HCT116 (cell line): ENCODE measurements at regions not wholly inside any gene's neighbourhood (a gene's known extent, or its start where the extent isn't known, plus 50 kb on each side); places are given as distances from the start of the nearest gene placed in this dataset.

Experiments
- ATAC-seq: fragments of 200-7000 bp; cut with Tn5 transposase; 2 replicates; pipeline ENCODE4 v1.9.1; 2020; ENCODE audit warnings: mild to moderate bottlenecking, moderate library complexity
- BruUV-seq: library from RNA; stranded (reverse); fragments of 400-500 nt; replicated peaks from 2 replicates; lab custom pipeline; 2021; lab: Mats Ljungman, UMichigan
- CTCF ChIA-PET: fragments of 300-600 bp; sonication (Branson Sonifier 250); formaldehyde crosslinking; loops from one replicate; lab custom pipeline; 2021; ENCODE audit warnings: antibody characterized with exemption; lab: Charles Lee
- POLR2A ChIA-PET: fragments of 300-600, 350-600 bp; sonication (Branson Sonifier 250); formaldehyde crosslinking; loops from one replicate; lab custom pipeline; 2021; ENCODE audit warnings: antibody characterized with exemption; lab: Charles Lee
- RAD21 ChIA-PET, 2 experiments: fragments of 300-600 bp; sonication (Branson Sonifier 250); formaldehyde crosslinking; loops; one replicate each; lab custom pipeline; 2023; ENCODE audit warnings: low total read pairs in 2 of 2; ENCODE audit not compliant: uncharacterized antibody in 2 of 2, unreplicated experiment in 2 of 2, low non-redundant PET in 1 of 2; lab: Charles Lee
- DNase-seq: peaks from one replicate; pipeline ENCODE4 v3.0.0-alpha.2; 2010; ENCODE audit warnings: low read depth, low spot score
- H2AFZ ChIP-seq: fragments of 200-600 bp; shearing (Covaris generic), sonication (generic); 2 replicates; pipeline ENCODE4 v1.6.1; 2017; ENCODE audit warnings: low read depth, mixed run types, mixed read lengths, antibody characterized with exemption, low read length; ENCODE audit not compliant: poor library complexity, severe bottlenecking
- H3K27ac ChIP-seq: 2 replicates; pipeline ENCODE4 v1.5.1; 2012; ENCODE audit warnings: low read depth, low read length
- H3K27me3 ChIP-seq: fragments of 200-600 bp; sonication (generic); 2 replicates; pipeline ENCODE4 v1.6.1; 2016; ENCODE audit warnings: mixed run types, low read length, mixed read lengths; ENCODE audit not compliant: insufficient read depth
- H3K36me3 ChIP-seq, 2 experiments: fragments of 200-500 bp in 1 of 2; fragments of 200-600 bp in 1 of 2; sonication (Bioruptor generic) in 1 of 2; sonication (generic) in 1 of 2; 2 replicates each; pipeline versions ENCODE4 v1.5.1 to v1.6.1; 2014 to 2016; ENCODE audit warnings: low read length in 2 of 2, inconsistent platforms in 1 of 2, mixed read lengths in 1 of 2, mixed run types in 1 of 2; ENCODE audit not compliant: insufficient read depth in 2 of 2, control insufficient read depth in 1 of 2
- H3K4me1 ChIP-seq, 2 experiments: fragments of 200-600 bp in 1 of 2; sonication (generic) in 1 of 2; 2 replicates each; pipeline versions ENCODE4 v1.5.1 to v1.6.1; 2012 to 2017; ENCODE audit warnings: low read length in 2 of 2, inconsistent platforms in 1 of 2, mild to moderate bottlenecking in 1 of 2, mixed read lengths in 1 of 2, mixed run types in 1 of 2, moderate library complexity in 1 of 2; ENCODE audit not compliant: insufficient read depth in 2 of 2, control insufficient read depth in 1 of 2
- H3K4me2 ChIP-seq: fragments of 200-600 bp; sonication (generic); 2 replicates; pipeline ENCODE4 v1.6.1; 2017; ENCODE audit warnings: mixed run types, low read length, mixed read lengths
- H3K4me3 ChIP-seq, 2 experiments: fragments of 200-600 bp in 1 of 2; sonication (generic) in 1 of 2; replicated peaks in 1 of 2; 2 replicates each; pipeline ENCODE4 v1.5.1; 2011 to 2016; ENCODE audit warnings: low read length in 2 of 2, control low read depth in 1 of 2, low read depth in 1 of 2, mild to moderate bottlenecking in 1 of 2, mixed read lengths in 1 of 2, mixed run types in 1 of 2
- H3K79me2 ChIP-seq: fragments of 200-600 bp; sonication (generic); 2 replicates; pipeline ENCODE4 v1.6.1; 2017; ENCODE audit warnings: mild to moderate bottlenecking, mixed run types, low read length, moderate library complexity, mixed read lengths; ENCODE audit not compliant: insufficient read depth
- H3K9ac ChIP-seq: fragments of 200-600 bp; sonication (generic); 2 replicates; pipeline ENCODE4 v1.6.1; 2016; ENCODE audit warnings: low read length, mixed read lengths
- H3K9me2 ChIP-seq: fragments of 200-600 bp; sonication (generic), shearing (Covaris generic); 2 replicates; pipeline ENCODE4 v1.6.1; 2017; ENCODE audit warnings: mixed run types, mild to moderate bottlenecking, moderate library complexity; ENCODE audit not compliant: insufficient read depth
- H3K9me3 ChIP-seq, 2 experiments: fragments of 200-500 bp in 1 of 2; fragments of 200-600 bp in 1 of 2; sonication (Bioruptor generic) in 1 of 2; sonication (generic) in 1 of 2; 2 replicates each; pipeline ENCODE4 v1.6.1; 2014 to 2017; ENCODE audit warnings: low read length in 2 of 2, mixed read lengths in 2 of 2, inconsistent platforms in 1 of 2, low read depth in 1 of 2, mild to moderate bottlenecking in 1 of 2, mixed run types in 1 of 2, moderate library complexity in 1 of 2; ENCODE audit not compliant: control insufficient read depth in 1 of 2, insufficient read depth in 1 of 2
- H4K20me1 ChIP-seq: fragments of 200-600 bp; sonication (generic), shearing (Covaris generic); 2 replicates; pipeline ENCODE4 v1.6.1; 2017; ENCODE audit warnings: mixed run types, mild to moderate bottlenecking, moderate library complexity; ENCODE audit not compliant: insufficient read depth
- ELF1 ChIP-seq: IDR thresholded peaks from 2 replicates; pipeline ENCODE4 v1.6.1; 2012; ENCODE audit warnings: low read depth, borderline replicate concordance
- EZH2phosphoT487 ChIP-seq: fragments of 200-600 bp; IDR thresholded peaks from 2 replicates; pipeline ENCODE4 v1.6.1; 2018; ENCODE audit warnings: antibody characterized with exemption, borderline replicate concordance
- SP1 ChIP-seq: IDR thresholded peaks from 2 replicates; pipeline ENCODE4 v1.6.1; 2012; ENCODE audit warnings: low read depth
- SRF ChIP-seq: IDR thresholded peaks from 2 replicates; pipeline ENCODE4 v1.6.1; 2012; ENCODE audit warnings: low read depth
- YY1 ChIP-seq: IDR thresholded peaks from 2 replicates; pipeline ENCODE4 v1.6.1; 2011; ENCODE audit warnings: low read length, low read depth, moderate library complexity, mild to moderate bottlenecking; ENCODE audit not compliant: insufficient replicate concordance; ENCODE audit errors: extremely low read depth
- intact Hi-C: fragments of 100-400 bp; cut with micrococcal nuclease; formaldehyde crosslinking; loops from 2 replicates; pipeline ENCODE4 v1.10.0; 2022
- TF ChIP-seq, protein P1 (sequence below): IDR thresholded peaks from 2 replicates; pipeline ENCODE4 v1.6.1; 2012; ENCODE audit warnings: low read depth
- TF ChIP-seq, protein P2 (sequence below): IDR thresholded peaks from 2 replicates; pipeline ENCODE4 v1.6.1; 2012

DNA sequence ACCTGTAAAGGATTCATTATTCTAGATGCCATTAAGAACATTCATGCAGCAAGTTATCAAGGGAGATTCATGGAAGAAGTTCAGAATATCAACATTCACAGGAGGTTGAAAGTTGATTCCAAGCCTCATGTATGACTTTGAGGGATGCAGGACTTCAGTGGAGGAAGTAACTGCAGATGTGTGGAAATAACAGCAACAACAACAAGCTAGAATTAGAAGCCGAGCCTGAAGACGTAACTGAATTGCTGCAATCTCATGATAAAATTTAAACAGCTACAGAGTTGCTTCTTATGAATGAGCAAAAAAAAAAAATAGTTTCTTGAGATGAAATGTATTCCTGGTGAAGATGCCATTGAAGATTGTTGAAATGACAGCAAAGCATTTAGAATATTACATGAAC, 73.3 kb upstream of the NXT1 start:
- Histone ChIP-seq H3K9me3 (no peaks in the 10 kb centered on the region), H4K20me1 (no peaks in the 10 kb centered on the region), H3K27me3 (peaks cover 24% of the 10 kb centered on the region), H3K27ac (no peak overlapping the region), H3K79me2 (no peaks in the 10 kb centered on the region), H3K4me2 (no peak overlapping the region), H3K9ac (no peak overlapping the region)
- POLR2A ChIA-PET: no interaction called here
- no TSS peak for BruUV-seq
- TF ChIP-seq EZH2phosphoT487 (no peak), SRF (no peak), ELF1 (no peak), SP1 (no peak), YY1 (no peak)
- TF ChIP-seq, protein P1, sequence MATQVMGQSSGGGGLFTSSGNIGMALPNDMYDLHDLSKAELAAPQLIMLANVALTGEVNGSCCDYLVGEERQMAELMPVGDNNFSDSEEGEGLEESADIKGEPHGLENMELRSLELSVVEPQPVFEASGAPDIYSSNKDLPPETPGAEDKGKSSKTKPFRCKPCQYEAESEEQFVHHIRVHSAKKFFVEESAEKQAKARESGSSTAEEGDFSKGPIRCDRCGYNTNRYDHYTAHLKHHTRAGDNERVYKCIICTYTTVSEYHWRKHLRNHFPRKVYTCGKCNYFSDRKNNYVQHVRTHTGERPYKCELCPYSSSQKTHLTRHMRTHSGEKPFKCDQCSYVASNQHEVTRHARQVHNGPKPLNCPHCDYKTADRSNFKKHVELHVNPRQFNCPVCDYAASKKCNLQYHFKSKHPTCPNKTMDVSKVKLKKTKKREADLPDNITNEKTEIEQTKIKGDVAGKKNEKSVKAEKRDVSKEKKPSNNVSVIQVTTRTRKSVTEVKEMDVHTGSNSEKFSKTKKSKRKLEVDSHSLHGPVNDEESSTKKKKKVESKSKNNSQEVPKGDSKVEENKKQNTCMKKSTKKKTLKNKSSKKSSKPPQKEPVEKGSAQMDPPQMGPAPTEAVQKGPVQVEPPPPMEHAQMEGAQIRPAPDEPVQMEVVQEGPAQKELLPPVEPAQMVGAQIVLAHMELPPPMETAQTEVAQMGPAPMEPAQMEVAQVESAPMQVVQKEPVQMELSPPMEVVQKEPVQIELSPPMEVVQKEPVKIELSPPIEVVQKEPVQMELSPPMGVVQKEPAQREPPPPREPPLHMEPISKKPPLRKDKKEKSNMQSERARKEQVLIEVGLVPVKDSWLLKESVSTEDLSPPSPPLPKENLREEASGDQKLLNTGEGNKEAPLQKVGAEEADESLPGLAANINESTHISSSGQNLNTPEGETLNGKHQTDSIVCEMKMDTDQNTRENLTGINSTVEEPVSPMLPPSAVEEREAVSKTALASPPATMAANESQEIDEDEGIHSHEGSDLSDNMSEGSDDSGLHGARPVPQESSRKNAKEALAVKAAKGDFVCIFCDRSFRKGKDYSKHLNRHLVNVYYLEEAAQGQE: no peak
- TF ChIP-seq, protein P2, sequence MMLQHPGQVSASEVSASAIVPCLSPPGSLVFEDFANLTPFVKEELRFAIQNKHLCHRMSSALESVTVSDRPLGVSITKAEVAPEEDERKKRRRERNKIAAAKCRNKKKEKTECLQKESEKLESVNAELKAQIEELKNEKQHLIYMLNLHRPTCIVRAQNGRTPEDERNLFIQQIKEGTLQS: no peak
- TF ChIP-seq, all 23 proteins: peak for 0
- Histone ChIP-seq H2AFZ (no peak overlapping the region), H3K4me1 (no peaks in the 10 kb centered on the region), H3K9me2 (no peaks in the 10 kb centered on the region), H3K4me3 (no peak overlapping the region), H3K36me3 (no peaks in the 10 kb centered on the region)
- ChIA-PET CTCF (no interaction called here), RAD21 (no interaction called here)
- intact Hi-C loops: no loop called here
- DNase-seq (no peak), ATAC-seq (no peak)
